Neural crest cell (in vitro differentiated cells): ENCODE measurements at regions not wholly inside any gene's neighbourhood (a gene's known extent, or its start where the extent isn't known, plus 50 kb on each side); places are given as distances from the start of the nearest gene placed in this dataset.

Experiments used
- DNase-seq: peaks from one replicate; pipeline ENCODE4 v3.0.0; 2021; ENCODE audit warnings: low read depth, mixed read lengths, low spot score
- H3K27ac Mint-ChIP-seq: one replicate; pipeline ENCODE4 v1.8.0; 2021; ENCODE audit warnings: mild to moderate bottlenecking, mixed read lengths; ENCODE audit not compliant: unreplicated experiment
- H3K27me3 Mint-ChIP-seq: 2 replicates; pipeline ENCODE4 v1.8.0; 2021; ENCODE audit warnings: low read depth, mild to moderate bottlenecking, mixed read lengths
- H3K36me3 Mint-ChIP-seq: 2 replicates; pipeline ENCODE4 v1.8.0; 2021; ENCODE audit warnings: low read depth, mild to moderate bottlenecking, mixed read lengths
- H3K4me1 Mint-ChIP-seq: 2 replicates; pipeline ENCODE4 v1.8.0; 2021; ENCODE audit warnings: mixed read lengths
- H3K4me3 Mint-ChIP-seq: one replicate; pipeline ENCODE4 v1.8.0; 2021; ENCODE audit warnings: mild to moderate bottlenecking, mixed read lengths
- H3K9me3 Mint-ChIP-seq: 2 replicates; pipeline ENCODE4 v1.8.0; 2021; ENCODE audit warnings: mixed read lengths
- TF ChIP-seq, protein P1 (sequence below): fragments of 200-600 bp; sonication (generic); conservative IDR thresholded peaks from 2 replicates; pipeline ENCODE4 v1.5.0; 2021; ENCODE audit warnings: antibody characterized with exemption, mild to moderate bottlenecking

- TF ChIP-seq, protein P1, sequence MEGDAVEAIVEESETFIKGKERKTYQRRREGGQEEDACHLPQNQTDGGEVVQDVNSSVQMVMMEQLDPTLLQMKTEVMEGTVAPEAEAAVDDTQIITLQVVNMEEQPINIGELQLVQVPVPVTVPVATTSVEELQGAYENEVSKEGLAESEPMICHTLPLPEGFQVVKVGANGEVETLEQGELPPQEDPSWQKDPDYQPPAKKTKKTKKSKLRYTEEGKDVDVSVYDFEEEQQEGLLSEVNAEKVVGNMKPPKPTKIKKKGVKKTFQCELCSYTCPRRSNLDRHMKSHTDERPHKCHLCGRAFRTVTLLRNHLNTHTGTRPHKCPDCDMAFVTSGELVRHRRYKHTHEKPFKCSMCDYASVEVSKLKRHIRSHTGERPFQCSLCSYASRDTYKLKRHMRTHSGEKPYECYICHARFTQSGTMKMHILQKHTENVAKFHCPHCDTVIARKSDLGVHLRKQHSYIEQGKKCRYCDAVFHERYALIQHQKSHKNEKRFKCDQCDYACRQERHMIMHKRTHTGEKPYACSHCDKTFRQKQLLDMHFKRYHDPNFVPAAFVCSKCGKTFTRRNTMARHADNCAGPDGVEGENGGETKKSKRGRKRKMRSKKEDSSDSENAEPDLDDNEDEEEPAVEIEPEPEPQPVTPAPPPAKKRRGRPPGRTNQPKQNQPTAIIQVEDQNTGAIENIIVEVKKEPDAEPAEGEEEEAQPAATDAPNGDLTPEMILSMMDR = no peak
- Mint-ChIP-seq H3K4me1 (peaks cover 3% of the 10 kb centered on the region), H3K9me3 (no peaks in the 10 kb centered on the region), H3K36me3 (no peaks in the 10 kb centered on the region), H3K4me3 (no peak overlapping the region), H3K27ac (peak overlapping the region; percentile 58), H3K27me3 (no peaks in the 10 kb centered on the region)
- DNase-seq = no peak
Observed at GRCh38 chr7:129366-130221, 62.8 kb upstream of the FAM20C start.

GRCh38 chr7:130222-130572, 62.2 kb upstream of the FAM20C start:
- no peak for DNase-seq
- H3K9me3 Mint-ChIP-seq = no peaks in the 10 kb centered on the region
- no peaks in the 10 kb centered on the region for H3K4me1 Mint-ChIP-seq

GRCh38 chr7:130875-131780, 61.2 kb upstream of the FAM20C start:
- Mint-ChIP-seq H3K36me3 (no peaks in the 10 kb centered on the region), H3K4me1 (no peaks in the 10 kb centered on the region), H3K27me3 (no peaks in the 10 kb centered on the region), H3K9me3 (no peaks in the 10 kb centered on the region), H3K4me3 (no peak overlapping the region), H3K27ac (no peak overlapping the region)
- TF ChIP-seq, protein P1 = no peak
- DNase-seq = no peak

More at GRCh38 chr7:130222-130572, 62.2 kb upstream of the FAM20C start:
- no peak overlapping the region for H3K4me3 Mint-ChIP-seq
- TF ChIP-seq, protein P1 = no peak
- H3K36me3 Mint-ChIP-seq = no peaks in the 10 kb centered on the region
- peak overlapping the region; percentile 58 for H3K27ac Mint-ChIP-seq
- no peaks in the 10 kb centered on the region for H3K27me3 Mint-ChIP-seq

GRCh38 chr7:131781-132482, 60.4 kb upstream of the FAM20C start:
- no peaks in the 10 kb centered on the region for H3K9me3 Mint-ChIP-seq
- peaks cover under 1% of the 10 kb centered on the region for H3K27me3 Mint-ChIP-seq
- TF ChIP-seq, protein P1 = no peak
- H3K36me3 Mint-ChIP-seq = no peaks in the 10 kb centered on the region
- H3K4me3 Mint-ChIP-seq = no peak overlapping the region
- no peak for DNase-seq
- no peak overlapping the region for H3K27ac Mint-ChIP-seq
- no peaks in the 10 kb centered on the region for H3K4me1 Mint-ChIP-seq

DNA sequence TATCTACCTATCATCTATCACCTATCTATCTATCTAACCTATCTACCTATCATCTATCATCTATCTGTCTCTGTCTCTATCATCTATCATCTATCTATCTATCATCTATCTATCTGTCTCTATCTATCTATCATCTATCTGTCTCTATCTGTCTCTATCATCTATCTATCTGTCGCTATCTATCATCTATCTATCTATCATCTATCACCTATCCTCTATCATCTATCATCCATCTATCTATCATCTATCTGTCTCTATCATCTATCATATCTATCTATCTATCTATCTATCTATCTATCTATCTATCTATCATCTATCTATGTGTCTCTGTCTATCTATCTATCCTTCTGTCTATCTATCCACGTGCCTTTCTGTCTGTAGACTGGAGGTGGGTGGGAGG, 59.5 kb upstream of the FAM20C start:
- TF ChIP-seq, protein P1 = no peak
- H3K27me3 Mint-ChIP-seq = peaks cover 3% of the 10 kb centered on the region
- H3K27ac Mint-ChIP-seq = no peak overlapping the region
- DNase-seq = no peak
- H3K4me1 Mint-ChIP-seq = no peaks in the 10 kb centered on the region
- no peak overlapping the region for H3K4me3 Mint-ChIP-seq
- H3K9me3 Mint-ChIP-seq = no peaks in the 10 kb centered on the region
- H3K36me3 Mint-ChIP-seq = no peaks in the 10 kb centered on the region
